ENCODE measurements at regions not wholly inside any gene's neighbourhood (a gene's known extent, or its start where the extent isn't known, plus 50 kb on each side); places are given as distances from the start of the nearest gene placed in this dataset.

- TF ChIP-seq TCF12 (IDR thresholded peaks at IDR 0.05; ENCODE audit: low read depth, low read length) (no peak), CHD2 (IDR thresholded peaks at IDR 0.05; ENCODE audit: low read length) (no peak), MAX (IDR thresholded peaks at IDR 0.05) (no peak), RBBP5 (IDR thresholded peaks at IDR 0.05; ENCODE audit: borderline replicate concordance, low read depth, low read length) (no peak), EZH2 (IDR thresholded peaks at IDR 0.05; ENCODE audit: low read depth, low read length, severe bottlenecking) (no peak), NRF1 (IDR thresholded peaks at IDR 0.05; ENCODE audit: low read depth, low read length) (no peak), SIX5 (IDR thresholded peaks at IDR 0.05; ENCODE audit: low read depth, low read length) (no peak), POU5F1 (IDR thresholded peaks at IDR 0.05; ENCODE audit: low read depth, low read length) (no peak)
Observed at GRCh38 chr6:91664327-91664959, 1077.6 kb upstream of the MAP3K7 start (continued).

All from H1 (cell line).